GM23338 (cell line): ENCODE measurements at regions not wholly inside any gene's neighbourhood (a gene's known extent, or its start where the extent isn't known, plus 50 kb on each side); places are given as distances from the start of the nearest gene placed in this dataset.

ENCODE experiments used
- ATAC-seq: fragments of 200-7000 bp; cut with Tn5 transposase; 3 replicates; pipeline ENCODE4 v1.9.1; 2020
- DNase-seq: peaks from one replicate; pipeline ENCODE4 v3.0.0-alpha.2; 2015; ENCODE audit warnings: low spot score
- H2AFZ ChIP-seq: fragments of 200-600 bp; sonication (generic); 2 replicates; pipeline ENCODE4 v1.8.0; 2016; ENCODE audit warnings: antibody characterized with exemption, mild to moderate bottlenecking, moderate library complexity
- H3F3A ChIP-seq: fragments of 200-600 bp; sonication (generic); replicated peaks from 2 replicates; pipeline ENCODE4 v1.8.0; 2017; ENCODE audit warnings: antibody characterized with exemption, mixed run types, low read depth
- H3K27ac ChIP-seq: fragments of 200-600 bp; sonication (generic); 2 replicates; pipeline ENCODE4 v1.6.1; 2016; ENCODE audit warnings: low read depth
- H3K27me3 ChIP-seq: fragments of 200-600 bp; sonication (generic); 2 replicates; pipeline ENCODE4 v1.8.0; 2016; ENCODE audit warnings: mild to moderate bottlenecking, mixed run types, moderate library complexity; ENCODE audit not compliant: insufficient read depth
- H3K36me3 ChIP-seq: fragments of 200-600 bp; sonication (generic); 2 replicates; pipeline ENCODE4 v1.8.0; 2016; ENCODE audit warnings: mild to moderate bottlenecking; ENCODE audit not compliant: insufficient read depth
- H3K4me1 ChIP-seq: fragments of 200-600 bp; sonication (generic); 2 replicates; pipeline ENCODE4 v1.8.0; 2016; ENCODE audit warnings: mild to moderate bottlenecking, moderate library complexity; ENCODE audit not compliant: insufficient read depth
- H3K4me2 ChIP-seq: fragments of 200-600 bp; sonication (generic); 2 replicates; pipeline ENCODE4 v1.7.1; 2017; ENCODE audit warnings: mixed run types
- H3K4me3 ChIP-seq: fragments of 200-600 bp; sonication (generic); 2 replicates; pipeline ENCODE4 v1.6.1; 2016; ENCODE audit warnings: mixed run types
- H3K79me2 ChIP-seq: fragments of 200-600 bp; sonication (generic); replicated peaks from 2 replicates; pipeline ENCODE4 v1.8.0; 2017; ENCODE audit warnings: mild to moderate bottlenecking; ENCODE audit not compliant: insufficient read depth
- H3K9me2 ChIP-seq: fragments of 200-600 bp; sonication (generic); 2 replicates; pipeline ENCODE4 v1.8.0; 2017; ENCODE audit not compliant: insufficient read depth
- H4K20me1 ChIP-seq: fragments of 200-600 bp; sonication (generic); replicated peaks from 2 replicates; pipeline ENCODE4 v1.8.0; 2017; ENCODE audit warnings: mild to moderate bottlenecking; ENCODE audit not compliant: insufficient read depth
- H3K27ac Mint-ChIP-seq: 2 replicates; pipeline ENCODE4 v1.8.0; 2020; ENCODE audit warnings: inconsistent platforms, mild to moderate bottlenecking, moderate library complexity, mixed read lengths
- H3K27me3 Mint-ChIP-seq: 3 replicates; pipeline ENCODE4 v1.8.0; 2022; ENCODE audit warnings: low read depth, mild to moderate bottlenecking, moderate library complexity, mixed read lengths, inconsistent platforms; ENCODE audit not compliant: insufficient read depth, poor library complexity
- H3K36me3 Mint-ChIP-seq: 3 replicates; pipeline ENCODE4 v1.8.0; 2021; ENCODE audit warnings: low read depth, mild to moderate bottlenecking, inconsistent platforms, moderate library complexity, mixed read lengths
- H3K4me1 Mint-ChIP-seq: 3 replicates; pipeline ENCODE4 v1.8.0; 2020; ENCODE audit warnings: mild to moderate bottlenecking, inconsistent platforms, mixed read lengths
- H3K4me3 Mint-ChIP-seq: 3 replicates; pipeline ENCODE4 v1.8.0; 2021; ENCODE audit warnings: moderate library complexity, mild to moderate bottlenecking, inconsistent platforms, mixed read lengths
- H3K9me3 Mint-ChIP-seq: 3 replicates; pipeline ENCODE4 v1.8.0; 2020; ENCODE audit warnings: moderate library complexity, mild to moderate bottlenecking, inconsistent platforms, mixed read lengths
- CREB1 ChIP-seq: fragments of 250-450 bp; sonication (Bioruptor Pico); IDR thresholded peaks from 2 replicates; pipeline ENCODE4 v1.5.0; 2020; ENCODE audit warnings: low read depth, mild to moderate bottlenecking, moderate library complexity
- CTCF ChIP-seq, 2 experiments: fragments of 200-600 bp in 1 of 2; sonication (generic) in 1 of 2; conservative IDR thresholded peaks; 2 replicates each; pipeline versions ENCODE4 v1.5.1 to v1.6.1; 2016 to 2017; ENCODE audit warnings: antibody characterized with exemption in 2 of 2, low read depth in 2 of 2, mild to moderate bottlenecking in 2 of 2, moderate library complexity in 1 of 2
- ETS1 ChIP-seq: IDR thresholded peaks from 2 replicates; pipeline ENCODE4 v1.6.1; 2016; ENCODE audit warnings: antibody characterized with exemption
- EZH2 ChIP-seq: fragments of 200-600 bp; sonication (generic); IDR thresholded peaks from one replicate; pipeline ENCODE4 v1.8.0; 2017; ENCODE audit warnings: antibody characterized with exemption, mild to moderate bottlenecking, low read depth; ENCODE audit not compliant: unreplicated experiment
- JUNB ChIP-seq: IDR thresholded peaks from one replicate; pipeline ENCODE4 v1.6.1; 2016; ENCODE audit warnings: antibody characterized with exemption; ENCODE audit not compliant: unreplicated experiment
- NANOG ChIP-seq: IDR thresholded peaks from 2 replicates; pipeline ENCODE4 v1.6.1; 2016; ENCODE audit warnings: antibody characterized with exemption, borderline replicate concordance
- POLR2AphosphoS5 ChIP-seq: IDR thresholded peaks from 2 replicates; pipeline ENCODE4 v1.6.1; 2016; ENCODE audit warnings: antibody characterized with exemption, low read depth
- REST ChIP-seq: IDR thresholded peaks from one replicate; pipeline ENCODE4 v1.6.1; 2018; ENCODE audit warnings: antibody characterized with exemption; ENCODE audit not compliant: unreplicated experiment
- STAT1 ChIP-seq: IDR thresholded peaks from one replicate; pipeline ENCODE4 v1.6.1; 2016; ENCODE audit warnings: antibody characterized with exemption; ENCODE audit not compliant: unreplicated experiment

- no peak for TF ChIP-seq CTCF (conservative IDR thresholded peaks at IDR 0.05; ENCODE audit: low read depth in 2 of 2)
- TF ChIP-seq JUNB = no peak
- no peak for TF ChIP-seq EZH2
- TF ChIP-seq POLR2AphosphoS5 = no peak
- TF ChIP-seq ETS1 = no peak
- TF ChIP-seq NANOG = no peak
- TF ChIP-seq STAT1 = no peak
- no peak for TF ChIP-seq REST
- TF ChIP-seq CREB1 (CRISPR knock-in tag) = no peak
Observed at GRCh38 chr16:65668064-65668595, 546.3 kb upstream of the CDH11 start (continued).

GRCh38 chr16:65667011-65667578 lies 545.2 kb upstream of the CDH11 start:
- Mint-ChIP-seq H3K27ac (no peak overlapping the region), H3K4me3 (no peak overlapping the region), H3K9me3 (peaks cover 14% of the 10 kb centered on the region), H3K4me1 (peaks cover 13% of the 10 kb centered on the region), H3K27me3 (no peaks in the 10 kb centered on the region), H3K36me3 (peaks cover 4% of the 10 kb centered on the region; the same call in 1 of the 3 replicates)
- peak overlapping the region; percentile 84 for H2AFZ ChIP-seq
- no peaks in the 10 kb centered on the region for H3K36me3 ChIP-seq
- no peak overlapping the region for H3K27ac ChIP-seq
- H3K4me1 ChIP-seq = peaks cover 7% of the 10 kb centered on the region
- H3K27me3 ChIP-seq = no peaks in the 10 kb centered on the region
- no peaks in the 10 kb centered on the region for H3F3A ChIP-seq
- H4K20me1 ChIP-seq = no peaks in the 10 kb centered on the region
- H3K4me2 ChIP-seq = no peak overlapping the region
- TF ChIP-seq CREB1 (CRISPR knock-in tag) (no peak), CTCF (conservative IDR thresholded peaks at IDR 0.05; ENCODE audit: low read depth in 2 of 2) (peak in 1 of 2 experiments; percentile 64; a peak in 2 of 4 replicates)
- ATAC-seq = peak; percentile 97
- no peak overlapping the region for H3K4me3 ChIP-seq
- peak; percentile 30 for DNase-seq
- no peaks in the 10 kb centered on the region for H3K79me2 ChIP-seq
- H3K9me2 ChIP-seq = peaks cover 3% of the 10 kb centered on the region; the same call in 1 of the 2 replicates
